GM04504 (cell line): ENCODE measurements at regions not wholly inside any gene's neighbourhood (a gene's known extent, or its start where the extent isn't known, plus 50 kb on each side); places are given as distances from the start of the nearest gene placed in this dataset.
"Not testable (repeated sequence)": the region's sequence is repeated elsewhere in the genome, so short reads cannot be mapped to it uniquely, and the experiment has no call there.

Source experiments
- DNase-seq: peaks from one replicate; pipeline ENCODE4 v3.0.0-alpha.2; 2012; ENCODE audit warnings: low read depth

DNA sequence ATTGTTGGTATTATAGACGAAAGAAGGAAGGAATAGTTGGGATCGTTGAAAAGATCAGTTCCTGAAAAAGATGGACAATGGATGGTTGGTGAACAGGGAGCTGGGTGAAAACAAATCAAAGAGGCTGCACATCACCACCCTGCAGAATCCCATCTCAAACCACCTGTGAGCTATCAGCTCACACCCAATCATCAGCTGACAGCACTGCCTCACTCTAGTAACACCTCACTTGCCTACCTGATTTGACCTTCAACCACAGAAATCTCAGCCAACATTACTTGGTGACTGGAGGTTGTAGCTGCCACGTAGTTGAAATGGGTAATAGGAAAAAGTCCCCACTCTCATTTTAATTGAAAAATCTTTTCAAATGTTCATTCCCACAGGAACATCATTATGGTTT, 101.8 kb upstream of the DST start:
- DNase-seq, result no peak

- no peak for DNase-seq
These were observed 99.6 kb upstream of the DST start for GRCh38 chr6:56742122-56742791.

- no peak for DNase-seq
These were observed 98.8 kb upstream of the DST start for GRCh38 chr6:56741472-56741871.

- no peak for DNase-seq
These were observed 97.4 kb upstream of the DST start for GRCh38 chr6:56739836-56740815.

DNA sequence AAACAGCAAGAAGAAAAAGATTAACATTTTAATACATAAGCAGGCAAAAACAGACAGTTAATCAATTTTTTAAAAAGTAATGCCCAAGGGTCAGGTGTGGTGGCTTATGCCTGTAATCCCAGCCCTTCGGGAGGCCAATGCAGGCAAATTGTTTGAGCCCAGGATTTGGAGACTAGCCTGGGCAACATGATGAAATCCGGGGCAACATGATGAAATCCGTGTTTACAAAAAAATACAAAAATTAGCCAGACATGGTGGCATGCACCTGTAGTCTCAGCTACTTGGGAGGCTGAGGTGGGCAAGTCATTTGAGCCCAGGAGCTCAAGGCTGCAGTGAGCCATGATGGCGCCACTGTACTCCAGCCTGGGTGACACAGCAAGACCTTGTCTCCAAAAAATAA, 94.1 kb upstream of the DST start:
- no peak for DNase-seq

GRCh38 chr6:56734335-56734734, 91.6 kb upstream of the DST start:
- no peak for DNase-seq

DNA sequence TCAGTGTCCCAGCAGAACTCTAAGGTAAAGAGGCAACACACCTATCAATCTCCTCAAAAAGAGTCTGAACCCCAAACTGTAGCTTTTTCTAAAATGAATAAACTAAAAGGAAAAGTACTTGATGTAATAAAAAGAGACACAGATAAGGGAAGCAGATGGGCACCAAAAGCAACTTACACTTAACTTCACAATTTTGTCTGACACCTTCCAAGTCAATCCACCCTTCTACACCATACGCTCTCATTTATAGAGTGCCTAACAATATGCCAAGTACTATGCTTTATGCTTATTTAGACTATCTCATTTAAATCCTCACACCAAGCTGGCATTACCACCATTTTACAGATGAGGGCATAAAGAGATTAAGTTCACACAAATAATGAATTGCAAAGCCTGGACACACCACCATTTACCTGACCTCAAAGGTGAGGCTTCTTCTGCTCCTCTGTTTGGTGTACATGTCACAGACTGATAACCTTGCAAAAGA, 90.6 kb upstream of the DST start:
- no peak for DNase-seq

DNA sequence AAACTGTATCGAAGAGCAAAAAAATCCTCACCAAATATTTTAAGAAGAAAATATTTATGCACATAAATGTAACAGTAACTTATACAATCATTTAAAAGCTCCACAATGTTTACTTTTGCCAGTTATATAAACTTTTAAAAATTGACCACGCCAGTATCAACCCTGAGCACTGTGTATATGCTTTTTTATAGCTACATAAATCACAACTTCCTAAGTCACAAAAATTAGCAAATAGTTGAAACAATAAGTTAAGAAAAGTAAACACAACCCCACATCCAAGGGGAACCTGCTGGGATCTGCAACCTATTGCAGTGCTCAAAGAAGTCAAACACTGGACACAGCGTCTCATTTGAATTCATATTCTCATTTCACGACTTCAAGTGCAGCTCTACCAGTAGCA, 89.8 kb upstream of the DST start:
- no peak for DNase-seq

DNA sequence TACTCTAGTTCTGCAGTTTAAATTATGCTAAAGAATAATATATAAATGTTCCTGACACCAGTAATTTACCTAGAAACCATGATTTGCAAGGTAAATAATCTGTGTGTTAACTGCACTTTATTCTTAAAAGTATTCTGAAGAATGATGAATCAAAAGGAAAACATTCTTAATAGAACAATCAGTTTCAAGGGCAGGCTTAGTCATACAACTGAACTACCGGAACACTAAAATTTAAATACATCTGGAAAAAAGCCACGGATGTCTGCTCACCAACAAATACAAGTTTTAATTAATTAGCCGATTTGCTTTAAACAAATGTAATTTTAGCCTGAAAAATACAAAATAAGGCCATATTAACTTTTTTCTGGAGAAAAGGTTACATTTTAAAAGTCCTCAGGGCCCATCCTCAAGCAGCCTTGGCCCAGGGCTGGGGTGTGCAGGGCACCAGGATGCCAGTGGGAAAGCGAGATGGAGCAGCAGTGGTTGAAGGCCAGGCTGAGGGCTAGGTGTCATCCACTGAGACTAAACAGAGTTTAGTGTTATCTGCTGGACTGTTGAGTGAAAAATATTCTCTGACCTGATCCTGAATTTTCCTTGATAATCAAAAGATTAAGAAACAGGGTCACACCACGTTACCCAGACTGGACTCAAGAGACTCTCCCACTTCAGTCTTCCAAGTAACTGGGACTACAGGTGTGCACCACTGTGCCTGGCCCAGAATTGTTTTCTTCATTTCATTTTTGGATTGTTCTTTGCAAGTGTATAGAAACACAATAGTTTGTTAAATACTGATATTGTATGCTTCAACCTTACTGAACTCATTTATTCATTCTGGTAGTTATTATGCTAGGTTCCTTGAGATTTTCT, 88.2 kb upstream of the DST start:
- DNase-seq, result no peak

- DNase-seq, result peak; percentile 59
These were observed 87.0 kb upstream of the DST start for GRCh38 chr6:56729719-56730118.

DNA sequence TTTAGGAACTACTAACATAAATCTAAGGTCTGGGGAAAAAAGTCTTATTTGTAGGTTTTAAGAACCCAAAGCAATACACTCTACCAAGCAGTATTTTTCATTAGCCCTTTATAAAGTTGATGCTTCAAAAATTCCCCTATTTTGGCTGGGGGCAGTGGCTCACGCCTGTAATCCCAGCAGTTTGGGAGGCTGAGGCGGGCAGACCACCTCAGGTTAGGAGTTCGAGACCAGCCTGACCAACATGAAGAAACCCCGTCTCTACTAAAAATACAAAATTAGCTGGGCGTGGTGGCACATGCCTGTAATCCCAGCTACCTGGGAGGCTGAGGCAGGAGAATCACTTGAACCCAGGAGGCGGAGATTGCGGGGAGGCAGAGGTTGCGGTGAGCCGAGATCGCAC, 86.5 kb upstream of the DST start:
- DNase-seq, result not testable (repeated sequence)

- DNase-seq, result no peak
These were observed 84.6 kb upstream of the DST start for GRCh38 chr6:56727097-56727850.

GRCh38 chr6:56725254-56725653, 82.6 kb upstream of the DST start:
- DNase-seq, result no peak

- no peak for DNase-seq
These were observed 81.8 kb upstream of the DST start for GRCh38 chr6:56724455-56724854.

DNA sequence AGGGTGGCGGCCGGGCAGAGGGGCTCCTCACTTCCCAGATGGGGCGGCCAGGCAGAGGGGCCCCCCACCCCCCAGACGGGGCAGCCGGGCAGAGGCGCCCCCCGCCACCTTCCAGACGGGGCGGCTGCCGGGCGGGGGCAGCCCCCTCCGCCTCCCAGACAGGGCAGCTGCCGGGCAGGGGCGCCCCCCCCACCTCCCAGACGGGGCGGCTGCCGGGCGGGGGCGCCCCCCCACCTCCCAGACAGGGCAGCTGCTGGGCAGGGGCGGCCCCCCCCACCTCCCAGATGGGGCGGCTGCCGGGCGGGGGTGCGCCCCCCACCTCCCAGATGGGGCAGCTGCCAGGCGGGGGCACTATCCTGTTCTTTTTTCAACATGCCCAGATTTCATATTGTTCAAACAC, 78.2 kb upstream of the DST start:
- no peak for DNase-seq

DNA sequence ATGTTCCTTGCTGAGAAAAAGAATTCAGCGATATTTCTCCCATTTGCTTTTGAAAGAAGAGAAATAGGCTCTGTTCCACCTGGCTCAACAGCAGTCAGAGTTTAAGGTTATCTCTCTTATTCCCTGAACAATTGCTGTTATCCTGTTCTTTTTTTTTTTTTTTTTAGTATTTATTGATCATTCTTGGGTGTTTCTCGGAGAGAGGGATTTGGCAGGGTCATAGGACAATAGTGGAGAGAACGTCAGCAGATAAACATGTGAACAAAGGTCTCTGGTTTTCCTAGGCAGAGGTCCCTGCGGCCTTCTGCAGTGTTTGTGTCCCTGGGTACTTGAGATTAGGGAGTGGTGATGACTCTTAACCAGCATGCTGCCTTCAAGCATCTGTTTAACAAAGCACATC, 77.5 kb upstream of the DST start:
- DNase-seq, result not testable (repeated sequence)

DNA sequence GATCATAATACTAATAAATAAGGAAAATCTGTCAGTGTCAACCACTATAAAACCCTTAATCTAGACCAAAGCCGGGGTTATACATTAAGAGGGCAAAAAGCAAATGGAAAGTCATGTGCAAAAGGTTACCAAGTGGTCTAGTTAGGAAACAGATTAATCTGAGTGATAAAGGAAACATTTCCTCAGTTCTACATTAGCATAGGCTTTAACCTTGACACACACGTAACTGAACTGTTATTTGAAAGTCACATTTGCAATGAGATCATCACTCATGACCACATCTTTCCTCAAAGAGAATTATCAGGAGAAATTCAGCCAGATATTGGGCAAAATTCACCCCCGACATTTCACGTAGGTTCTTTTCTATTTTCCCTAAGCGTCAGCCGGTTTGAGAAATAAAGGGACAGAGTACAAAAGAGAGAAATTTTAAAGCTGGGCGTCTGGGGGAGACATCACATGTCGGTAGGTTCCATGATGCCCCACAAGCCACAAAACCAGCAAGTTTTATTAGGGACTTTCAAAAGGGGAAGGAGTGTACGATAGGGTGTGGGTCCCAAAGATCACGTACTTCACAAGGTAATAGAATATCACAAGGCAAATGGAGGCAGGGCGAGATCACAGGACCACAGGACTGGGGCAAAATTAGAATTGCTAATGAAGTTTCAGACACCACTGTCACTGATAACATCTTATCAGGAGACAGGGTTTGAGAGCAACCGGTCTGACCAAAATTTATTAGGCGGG, 76.8 kb upstream of the DST start:
- DNase-seq, result not testable (repeated sequence)

DNA sequence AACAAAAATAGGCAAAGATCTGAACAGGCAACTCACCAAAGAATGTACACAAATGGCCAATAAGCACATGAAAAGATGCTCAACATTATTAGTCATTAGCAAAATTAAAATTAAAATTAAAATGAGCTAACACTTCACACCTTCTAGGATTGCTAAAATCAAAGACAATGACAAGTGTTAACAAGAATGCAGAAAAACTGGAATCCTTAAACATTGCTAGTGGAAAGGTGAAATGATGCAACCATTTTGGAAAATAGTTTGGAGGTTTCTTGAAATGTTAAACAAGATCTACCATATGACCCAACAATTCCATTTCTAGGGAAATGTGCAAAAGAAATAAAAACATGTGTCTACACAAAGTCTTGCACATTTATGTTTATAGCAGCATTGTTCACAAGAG, 75.5 kb upstream of the DST start:
- DNase-seq, result no peak

GRCh38 chr6:56716229-56716628, 73.5 kb upstream of the DST start:
- no peak for DNase-seq

DNA sequence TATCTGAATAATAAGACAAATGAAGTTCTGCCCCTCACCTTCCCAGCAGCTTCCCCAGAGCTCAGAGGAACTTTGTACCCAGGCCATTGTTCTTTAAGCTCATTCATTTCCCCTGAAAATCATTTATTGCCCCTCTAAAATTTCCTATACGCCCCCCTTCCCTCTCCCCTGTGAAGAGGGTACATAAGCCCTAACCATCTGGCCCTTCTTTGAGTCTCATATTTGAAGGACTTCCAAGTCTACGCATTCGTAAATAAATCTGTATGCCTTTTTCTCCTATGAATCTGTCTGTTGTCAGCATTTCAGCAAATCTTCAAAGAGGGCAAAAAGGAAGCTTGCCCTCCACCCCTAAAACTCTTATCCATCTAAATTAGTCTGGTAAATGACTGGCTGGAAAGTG, 73.1 kb upstream of the DST start:
- DNase-seq, result no peak

GRCh38 chr6:56714982-56715456, 72.3 kb upstream of the DST start:
- peak; percentile 51 for DNase-seq
